ENCODE measurements at regions not wholly inside any gene's neighbourhood (a gene's known extent, or its start where the extent isn't known, plus 50 kb on each side); places are given as distances from the start of the nearest gene placed in this dataset.
A peak's percentile ranks its signal among the peaks of the same experiment; 100 is the strongest.

DNA sequence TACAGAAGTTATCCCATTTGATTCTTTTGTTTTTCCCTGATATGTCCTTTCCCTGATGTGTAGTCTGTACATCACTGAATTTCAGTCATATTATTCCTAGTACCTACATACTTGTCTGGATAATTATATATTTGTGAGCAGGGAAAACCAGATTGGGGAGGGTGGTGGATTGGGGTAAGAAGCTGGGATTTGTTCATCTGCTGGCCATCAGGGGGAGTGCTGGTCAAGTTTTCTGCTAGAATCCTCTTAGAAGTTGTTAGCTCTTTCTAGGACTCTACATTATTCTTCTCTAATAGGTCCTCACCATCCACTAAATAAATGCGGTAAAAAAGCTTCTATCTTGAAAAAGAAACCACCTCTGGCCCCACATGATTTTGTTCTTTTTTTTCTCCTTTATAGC is 232.7 kb upstream of the TAC1 start:
- TF ChIP-seq, protein P1, sequence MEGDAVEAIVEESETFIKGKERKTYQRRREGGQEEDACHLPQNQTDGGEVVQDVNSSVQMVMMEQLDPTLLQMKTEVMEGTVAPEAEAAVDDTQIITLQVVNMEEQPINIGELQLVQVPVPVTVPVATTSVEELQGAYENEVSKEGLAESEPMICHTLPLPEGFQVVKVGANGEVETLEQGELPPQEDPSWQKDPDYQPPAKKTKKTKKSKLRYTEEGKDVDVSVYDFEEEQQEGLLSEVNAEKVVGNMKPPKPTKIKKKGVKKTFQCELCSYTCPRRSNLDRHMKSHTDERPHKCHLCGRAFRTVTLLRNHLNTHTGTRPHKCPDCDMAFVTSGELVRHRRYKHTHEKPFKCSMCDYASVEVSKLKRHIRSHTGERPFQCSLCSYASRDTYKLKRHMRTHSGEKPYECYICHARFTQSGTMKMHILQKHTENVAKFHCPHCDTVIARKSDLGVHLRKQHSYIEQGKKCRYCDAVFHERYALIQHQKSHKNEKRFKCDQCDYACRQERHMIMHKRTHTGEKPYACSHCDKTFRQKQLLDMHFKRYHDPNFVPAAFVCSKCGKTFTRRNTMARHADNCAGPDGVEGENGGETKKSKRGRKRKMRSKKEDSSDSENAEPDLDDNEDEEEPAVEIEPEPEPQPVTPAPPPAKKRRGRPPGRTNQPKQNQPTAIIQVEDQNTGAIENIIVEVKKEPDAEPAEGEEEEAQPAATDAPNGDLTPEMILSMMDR (IDR thresholded peaks at IDR 0.05): peak; percentile 27 to 54 (median 43)
- no peak for TF ChIP-seq POLR2A (IDR thresholded peaks at IDR 0.05)

Measured in transverse colon (tissue), 3 donors.